K562 (cell line): ENCODE measurements at regions not wholly inside any gene's neighbourhood (a gene's known extent, or its start where the extent isn't known, plus 50 kb on each side); places are given as distances from the start of the nearest gene placed in this dataset.
A peak's percentile ranks its signal among the peaks of the same experiment; 100 is the strongest.
"Not testable (repeated sequence)": the region's sequence is repeated elsewhere in the genome, so short reads cannot be mapped to it uniquely, and the experiment has no call there.

Experiments used
- ATAC-seq: fragments of 200-7000 bp; cut with Tn5 transposase; 3 replicates; pipeline ENCODE4 v1.9.1; 2020; ENCODE audit warnings: moderate library complexity
- BruUV-seq: library from RNA; stranded (reverse); fragments of 400-500 nt; replicated peaks from 2 replicates; lab custom pipeline; 2021; lab: Mats Ljungman, UMichigan
- CTCF ChIA-PET: fragments of 300-600 bp; formaldehyde crosslinking; extraction: SDS; loops from one replicate; lab custom pipeline; 2021; ENCODE audit warnings: low intra/inter-chr PET ratio; lab: Yijun Ruan, JAX
- POLR2A ChIA-PET: fragments of 300-600, 350-650 bp; sonication (Branson Sonifier 250); formaldehyde crosslinking; extraction: SDS; loops from one replicate; lab custom pipeline; 2021; ENCODE audit warnings: antibody characterized with exemption, inconsistent platforms; lab: Yijun Ruan, JAX
- DNase-seq, 4 experiments: peaks; one replicate each; pipeline versions ENCODE4 v3.0.0 to v3.0.0-alpha.2; 2011 to 2018; ENCODE audit warnings: low spot score in 3 of 4, mixed read lengths in 3 of 4; ENCODE audit errors: extremely low read depth in 1 of 4
- FAIRE-seq: peaks from 2 replicates; lab custom pipeline; 2011; peaks lifted over from hg19 to GRCh38; lab: Jason Lieb, UNC
- H2AFZ ChIP-seq: 2 replicates; pipeline ENCODE4 v1.6.0; 2011; ENCODE audit warnings: low read depth, low read length, control low read depth, inconsistent platforms
- H3K27ac ChIP-seq: fragments of 200-600 bp; 3 replicates; pipeline ENCODE4 v1.8.0; 2011; ENCODE audit warnings: low read depth, mild to moderate bottlenecking, control low read depth, inconsistent platforms, low read length, moderate library complexity, mixed read lengths; ENCODE audit errors: extremely low read depth
- H3K27me3 ChIP-seq, 2 experiments: fragments of 300-600 bp in 1 of 2; 2 replicates in 1 of 2; 3 replicates in 1 of 2; pipeline versions ENCODE4 v1.6.0 to v1.8.0; 2011; ENCODE audit warnings: inconsistent platforms in 2 of 2, low read length in 2 of 2, mild to moderate bottlenecking in 1 of 2, mixed read lengths in 1 of 2, moderate library complexity in 1 of 2; ENCODE audit not compliant: control insufficient read depth in 2 of 2, insufficient read depth in 2 of 2
- H3K36me3 ChIP-seq: fragments of 300-600 bp; 3 replicates; pipeline ENCODE4 v1.8.0; 2011; ENCODE audit warnings: mild to moderate bottlenecking, low read length, inconsistent platforms; ENCODE audit not compliant: control insufficient read depth, insufficient read depth
- H3K4me1 ChIP-seq, 2 experiments: fragments of 200-600 bp in 1 of 2; replicated peaks in 1 of 2; 2 replicates in 1 of 2; 3 replicates in 1 of 2; pipeline versions ENCODE4 v1.5.1 to v1.8.0; 2011; ENCODE audit warnings: inconsistent platforms in 2 of 2, low read length in 2 of 2, mild to moderate bottlenecking in 1 of 2, mixed read lengths in 1 of 2, moderate library complexity in 1 of 2; ENCODE audit not compliant: control insufficient read depth in 2 of 2, insufficient read depth in 2 of 2
- H3K4me2 ChIP-seq: 2 replicates; pipeline ENCODE4 v1.6.1; 2011; ENCODE audit warnings: low read length, control low read depth, inconsistent platforms, mixed read lengths; ENCODE audit not compliant: insufficient read depth
- H3K4me3 ChIP-seq: fragments of 200-600 bp; sonication (generic), shearing (Covaris generic); 2 replicates; pipeline ENCODE4 v1.5.1; 2016; ENCODE audit warnings: control low read depth, inconsistent platforms
- H3K79me2 ChIP-seq: fragments of 200-600 bp; 3 replicates; pipeline ENCODE4 v1.8.0; 2011; ENCODE audit warnings: low read length, inconsistent platforms; ENCODE audit not compliant: control insufficient read depth, insufficient read depth
- H3K9ac ChIP-seq, 2 experiments: 2 replicates each; pipeline versions ENCODE4 v1.6.0 to v1.6.1; 2011; ENCODE audit warnings: low read depth in 2 of 2, low read length in 2 of 2, control low read depth in 1 of 2, inconsistent platforms in 1 of 2, mild to moderate bottlenecking in 1 of 2, mixed read lengths in 1 of 2; ENCODE audit not compliant: insufficient read depth in 1 of 2
- H3K9me1 ChIP-seq: one replicate; pipeline ENCODE4 v1.6.0; 2011; ENCODE audit warnings: inconsistent platforms, mild to moderate bottlenecking, low read length, moderate library complexity; ENCODE audit not compliant: control insufficient read depth, insufficient read depth
- H3K9me3 ChIP-seq: replicated peaks from 2 replicates; pipeline ENCODE4 v1.5.1; 2011; ENCODE audit warnings: low read depth, low read length, inconsistent platforms; ENCODE audit not compliant: control insufficient read depth, insufficient read depth
- H4K20me1 ChIP-seq: replicated peaks from 2 replicates; pipeline ENCODE4 v1.6.1; 2011; ENCODE audit warnings: low read length, inconsistent platforms, mixed read lengths; ENCODE audit not compliant: control insufficient read depth, insufficient read depth
- COPS2 ChIP-seq: fragments of 450-650 bp; conservative IDR thresholded peaks from 2 replicates; pipeline ENCODE4 v1.6.1; 2016; ENCODE audit warnings: mild to moderate bottlenecking, moderate library complexity
- CREB5 ChIP-seq: fragments of 250-450 bp; sonication (Bioruptor Pico); IDR thresholded peaks from 2 replicates; pipeline ENCODE4 v1.5.0; 2020; ENCODE audit warnings: mild to moderate bottlenecking
- E4F1 ChIP-seq: fragments of 250-450 bp; sonication (Bioruptor Pico); IDR thresholded peaks from 2 replicates; pipeline ENCODE4 v1.5.0; 2021; ENCODE audit warnings: mild to moderate bottlenecking, borderline replicate concordance
- NFE2L1 ChIP-seq: fragments of 450-650 bp; IDR thresholded peaks from 2 replicates; pipeline ENCODE4 v1.6.1; 2016; ENCODE audit warnings: missing genetic modification characterization, low read depth, mild to moderate bottlenecking, missing compliant biosample characterization, moderate library complexity, borderline replicate concordance
- PHF21A ChIP-seq: fragments of 450-650 bp; IDR thresholded peaks from 2 replicates; pipeline ENCODE4 v1.6.1; 2017; ENCODE audit warnings: low read depth, borderline replicate concordance
- TFAM ChIP-seq: fragments of 250-450 bp; sonication (Bioruptor Pico); conservative IDR thresholded peaks from 2 replicates; pipeline ENCODE4 v1.5.0; 2021; ENCODE audit warnings: mild to moderate bottlenecking, moderate library complexity
- ZNF830 ChIP-seq: fragments of 250-450 bp; sonication (Bioruptor Pico); IDR thresholded peaks from 2 replicates; pipeline ENCODE4 v1.5.0; 2021; ENCODE audit warnings: mild to moderate bottlenecking
- WGBS: fragments of 100-300 bp; shearing (Covaris generic); methylation state at CpG from one replicate; pipeline ENCODE4 v1.1.6; 2016; ENCODE audit warnings: low coverage, mixed read lengths; ENCODE audit not compliant: insufficient coverage; ENCODE audit errors: missing lambda C conversion rate; 5-methylcytosine and 5-hydroxymethylcytosine counted together
- in situ Hi-C: fragments of 300-500 bp; cut with MboI; formaldehyde crosslinking; loops from 4 replicates; pipeline ENCODE4 v1.15.0; 2018; ENCODE audit warnings: inconsistent platforms, mixed read lengths
- intact Hi-C: fragments of 100-400 bp; cut with micrococcal nuclease; formaldehyde crosslinking; loops from 2 replicates; pipeline ENCODE4 v1.14.2; 2022

GRCh38 chr17:26885244-26885970 lies 408.5 kb upstream of the WSB1 start:
- intact Hi-C loops: not testable (repeated sequence)

More at GRCh38 chr17:26885244-26885970, 408.5 kb upstream of the WSB1 start:
- BruUV-seq, H3K9me3 ChIP-seq, H3K9ac ChIP-seq, DNase-seq, H3K36me3 ChIP-seq, H3K27ac ChIP-seq, H3K4me2 ChIP-seq, H3K4me3 ChIP-seq, H4K20me1 ChIP-seq, H2AFZ ChIP-seq, H3K79me2 ChIP-seq, FAIRE-seq, H3K4me1 ChIP-seq, ATAC-seq, CTCF ChIA-PET, H3K9me1 ChIP-seq, H3K27me3 ChIP-seq: not testable (repeated sequence)
- in situ Hi-C loops: loop anchor here (5.0 kb wide), 3 partner anchors 283 to 1743 kb away; no protein-coding TSS in a partner anchor
- peak; percentile 91; the same call in 1 of the 2 replicates for TF ChIP-seq ZNF830 (CRISPR knock-in tag)
- TF ChIP-seq TFAM: peak; percentile 96; the same call in 1 of the 2 replicates
- TF ChIP-seq NFE2L1 (tag): peak; percentile 12; the same call in 1 of the 2 replicates
- peak; percentile 75; the same call in 1 of the 2 replicates for TF ChIP-seq PHF21A
- peak; percentile 77; the same call in 1 of the 2 replicates for TF ChIP-seq E4F1 (CRISPR knock-in tag)
- TF ChIP-seq COPS2: peak; percentile 69; the same call in 1 of the 2 replicates
- peak; percentile 72; the same call in 1 of the 2 replicates for TF ChIP-seq CREB5 (CRISPR knock-in tag)
- POLR2A ChIA-PET: interaction anchor here (0.7 to 1.1 kb wide), 3 partner anchors 265 to 965 kb away, joined by 3 to 4 read pairs (median 3); no protein-coding TSS in a partner anchor
- 1% methylated on average over 8 of the region's 8 CpGs for WGBS
